HT1080 (cell line): ENCODE measurements at regions not wholly inside any gene's neighbourhood (a gene's known extent, or its start where the extent isn't known, plus 50 kb on each side); places are given as distances from the start of the nearest gene placed in this dataset.

ENCODE experiments used
- DNase-seq: peaks from one replicate; pipeline ENCODE4 v3.0.0-alpha.2; 2015; ENCODE audit warnings: low read depth

- no peak for DNase-seq
These were observed 107.6 kb downstream of the AMER1 start for GRCh38 chrX:64097891-64098290.

GRCh38 chrX:64093761-64094160, 111.7 kb downstream of the AMER1 start:
- DNase-seq, result peak; percentile 7
